Activated T-cell treated with anti-CD3 and anti-CD28 coated beads for 24 hours (primary cell): ENCODE measurements at regions not wholly inside any gene's neighbourhood (a gene's known extent, or its start where the extent isn't known, plus 50 kb on each side); places are given as distances from the start of the nearest gene placed in this dataset.
"Not testable (repeated sequence)": the region's sequence is repeated elsewhere in the genome, so short reads cannot be mapped to it uniquely, and the experiment has no call there.

Experiments
- DNase-seq: peaks from one replicate; pipeline ENCODE4 v3.0.0-alpha.2; 2020; ENCODE audit warnings: low read depth

GRCh38 chr4:129254126-129254525, 158.2 kb downstream of the C4orf33 start:
- DNase-seq: no peak

- no peak for DNase-seq
These were observed 158.6 kb downstream of the C4orf33 start for GRCh38 chr4:129254526-129254925.

GRCh38 chr4:129261584-129261983, 165.6 kb downstream of the C4orf33 start:
- DNase-seq: no peak

GRCh38 chr4:129264008-129264657, 168.2 kb downstream of the C4orf33 start:
- DNase-seq: no peak

- DNase-seq: no peak
These were observed 182.9 kb downstream of the C4orf33 start for GRCh38 chr4:129278868-129279267.

DNA sequence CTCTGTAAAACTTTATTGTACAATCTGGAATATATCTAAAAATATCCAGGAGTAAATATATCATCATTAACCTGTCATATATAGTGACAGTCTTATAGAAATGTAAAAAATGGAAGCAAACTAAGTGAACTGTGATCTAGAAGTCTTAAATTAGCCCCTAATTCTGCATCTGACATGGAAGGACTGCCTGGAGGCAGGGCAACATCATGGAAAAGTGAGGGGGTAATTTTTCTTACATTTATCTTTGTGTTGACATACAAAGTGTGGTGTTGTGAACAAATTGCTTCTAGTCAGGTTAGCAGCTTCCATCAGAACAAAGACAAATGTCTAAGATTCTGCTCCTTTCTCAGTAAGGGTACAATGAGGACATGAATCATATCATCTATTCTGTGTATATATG, 186.3 kb downstream of the C4orf33 start:
- no peak for DNase-seq

- DNase-seq: not testable (repeated sequence)
These were observed 196.2 kb downstream of the C4orf33 start for GRCh38 chr4:129292194-129292593.

DNA sequence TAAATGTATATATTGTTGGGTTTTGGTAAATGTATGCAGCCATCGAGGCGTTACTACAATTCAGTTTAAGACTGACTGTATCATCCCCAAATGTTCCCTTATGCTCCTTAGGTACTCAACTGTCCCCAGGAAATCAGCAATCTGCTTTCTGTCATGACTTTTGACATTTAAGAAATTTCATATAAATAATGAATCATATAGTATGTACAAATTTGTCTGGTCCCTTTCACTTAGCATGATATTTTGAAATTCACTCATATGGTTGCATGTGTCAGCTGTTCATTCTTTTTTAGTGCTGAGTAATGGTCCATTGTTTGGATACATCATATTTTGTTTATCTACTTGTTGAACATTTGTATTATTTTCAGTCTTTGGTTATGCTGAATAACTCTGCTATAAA, 218.8 kb downstream of the C4orf33 start:
- DNase-seq: no peak

DNA sequence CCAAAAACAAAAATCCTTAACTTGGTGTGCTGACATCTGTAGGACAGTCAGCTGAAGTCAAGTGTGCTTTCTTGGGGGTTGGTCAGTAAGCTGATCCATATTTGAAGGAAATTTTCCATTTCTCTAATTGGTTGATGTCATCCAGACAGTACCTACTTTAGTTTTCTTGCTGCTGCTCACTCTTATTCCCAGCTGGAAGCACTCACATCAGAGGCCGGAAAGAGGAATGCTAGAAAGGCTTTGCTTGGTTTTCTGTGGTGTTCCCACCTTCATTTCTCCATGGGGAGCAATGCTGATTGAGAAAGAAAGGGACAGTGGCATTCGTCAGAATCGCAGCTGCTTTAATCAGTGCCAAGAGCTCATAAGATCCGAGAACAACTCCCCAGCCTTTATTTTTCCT, 227.0 kb downstream of the C4orf33 start:
- DNase-seq: no peak

- DNase-seq: no peak
These were observed 227.7 kb downstream of the C4orf33 start for GRCh38 chr4:129323658-129324057.

GRCh38 chr4:129326571-129327460, 230.9 kb downstream of the C4orf33 start:
- no peak for DNase-seq

GRCh38 chr4:129327637-129328036, 231.7 kb downstream of the C4orf33 start:
- no peak for DNase-seq

GRCh38 chr4:129328162-129328561, 232.2 kb downstream of the C4orf33 start:
- DNase-seq: no peak

GRCh38 chr4:129334136-129334535, 238.2 kb downstream of the C4orf33 start:
- no peak for DNase-seq

GRCh38 chr4:129335276-129335675, 239.3 kb downstream of the C4orf33 start:
- no peak for DNase-seq

DNA sequence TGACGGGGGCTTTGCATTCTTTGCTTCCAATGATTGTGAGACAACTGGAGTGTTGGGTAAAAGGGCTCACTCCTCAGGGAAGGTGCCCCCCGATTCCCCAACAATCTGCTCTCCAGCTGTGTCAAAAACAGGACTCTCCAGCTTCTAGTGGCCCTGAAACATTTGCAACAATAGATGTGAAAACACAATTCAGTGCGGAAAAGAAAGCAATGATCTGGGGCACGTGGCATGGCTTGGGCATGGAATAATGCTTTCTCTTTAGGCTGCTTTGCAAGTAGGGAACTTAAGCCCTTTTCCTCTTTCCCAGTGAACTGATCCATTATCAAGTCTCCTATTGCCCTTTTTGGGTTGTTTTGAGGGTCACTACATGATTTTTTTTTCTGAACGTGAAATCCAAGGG, 239.9 kb downstream of the C4orf33 start:
- no peak for DNase-seq

DNA sequence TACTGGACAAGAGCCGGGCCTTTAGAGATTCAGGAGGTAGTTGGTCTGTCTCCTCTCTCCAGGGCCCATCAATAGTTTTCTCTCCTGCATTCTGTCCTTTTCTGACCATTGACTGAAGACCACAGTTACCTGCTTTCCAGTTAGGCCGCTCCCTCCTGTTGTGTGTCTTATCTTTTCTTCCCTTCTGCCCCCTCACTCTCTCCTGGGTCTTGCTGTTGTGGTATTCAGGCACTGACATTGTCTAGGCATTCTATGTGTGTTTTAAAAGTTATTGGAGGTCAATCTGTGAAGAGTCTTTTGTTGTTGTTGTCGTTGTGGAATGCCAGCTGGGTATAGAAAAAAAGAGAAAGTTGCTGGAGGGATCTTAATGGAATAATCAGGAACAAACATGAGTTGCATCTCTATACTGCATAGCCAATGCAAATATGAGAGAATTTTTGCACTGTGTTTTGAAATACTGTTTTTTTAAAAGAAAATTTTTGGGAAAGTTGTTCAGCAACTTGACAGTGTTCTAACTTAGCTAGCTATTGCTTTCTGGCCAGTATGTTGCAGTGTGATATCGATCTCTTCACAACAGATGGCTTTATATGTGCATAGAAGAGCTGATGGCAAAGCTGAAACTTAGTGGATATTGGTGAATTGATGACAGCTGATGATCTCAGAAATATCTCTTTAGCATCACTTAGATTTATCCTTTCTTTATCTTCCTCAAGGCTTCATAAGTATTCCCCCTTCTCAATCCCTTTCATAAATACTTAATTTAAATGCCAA, 240.7 kb downstream of the C4orf33 start:
- DNase-seq: no peak

DNA sequence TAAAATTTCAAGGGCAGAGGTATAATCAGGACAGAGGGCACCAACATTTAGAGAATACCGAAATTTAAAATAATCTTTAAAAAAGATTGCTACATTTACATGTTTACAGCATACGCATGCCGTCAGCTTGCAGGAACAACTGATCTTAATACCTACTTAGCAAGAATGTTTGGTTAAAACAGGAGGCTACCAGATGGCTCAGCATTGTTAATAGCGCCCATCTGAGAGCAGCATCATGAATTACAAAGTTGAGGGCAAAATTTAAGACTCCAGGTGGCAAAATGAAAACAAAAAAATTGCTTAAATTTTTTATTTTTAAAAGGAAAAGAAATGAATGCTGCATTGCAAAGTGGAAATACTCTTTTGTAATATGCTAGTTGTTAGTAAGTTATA, 241.3 kb downstream of the C4orf33 start:
- no peak for DNase-seq

GRCh38 chr4:129342819-129343408, 247.0 kb downstream of the C4orf33 start:
- DNase-seq: no peak

- DNase-seq: no peak
These were observed 248.1 kb downstream of the C4orf33 start for GRCh38 chr4:129344058-129344457.

- DNase-seq: no peak
These were observed 249.7 kb downstream of the C4orf33 start for GRCh38 chr4:129345609-129346008.

DNA sequence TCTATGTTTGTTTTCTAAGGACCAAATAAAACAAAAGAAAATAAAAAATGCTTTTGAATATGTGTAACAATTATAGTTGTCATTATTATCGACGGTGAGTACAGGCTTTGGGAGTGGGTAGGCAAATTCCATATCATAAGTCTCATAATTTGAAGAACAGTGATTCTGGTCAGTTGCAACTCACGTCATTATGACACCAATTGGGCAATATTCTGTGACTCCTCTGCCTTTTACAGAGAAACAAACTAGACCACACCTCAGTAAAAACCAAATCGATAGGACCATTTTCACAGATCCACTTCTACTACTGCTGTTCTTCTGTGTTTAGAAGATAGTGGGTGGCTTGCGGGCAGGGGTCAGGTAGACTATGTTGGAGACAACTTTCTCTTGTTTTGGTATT, 250.1 kb downstream of the C4orf33 start:
- DNase-seq: no peak
